WI38 (cell line): ENCODE measurements at regions not wholly inside any gene's neighbourhood (a gene's known extent, or its start where the extent isn't known, plus 50 kb on each side); places are given as distances from the start of the nearest gene placed in this dataset.

Experiments
- H3K4me3 ChIP-seq: 2 replicates; pipeline ENCODE4 v1.5.1; 2011; ENCODE audit warnings: low read depth, mild to moderate bottlenecking, control low read depth, low read length
- CTCF ChIP-seq: IDR thresholded peaks from 2 replicates; pipeline ENCODE4 v1.5.1; 2012; ENCODE audit warnings: low read depth, mild to moderate bottlenecking, control low read depth, low read length

- TF ChIP-seq CTCF = no peak
These were observed 110.6 kb upstream of the ADAMTS3 start for GRCh38 chr4:72679666-72680065.

DNA sequence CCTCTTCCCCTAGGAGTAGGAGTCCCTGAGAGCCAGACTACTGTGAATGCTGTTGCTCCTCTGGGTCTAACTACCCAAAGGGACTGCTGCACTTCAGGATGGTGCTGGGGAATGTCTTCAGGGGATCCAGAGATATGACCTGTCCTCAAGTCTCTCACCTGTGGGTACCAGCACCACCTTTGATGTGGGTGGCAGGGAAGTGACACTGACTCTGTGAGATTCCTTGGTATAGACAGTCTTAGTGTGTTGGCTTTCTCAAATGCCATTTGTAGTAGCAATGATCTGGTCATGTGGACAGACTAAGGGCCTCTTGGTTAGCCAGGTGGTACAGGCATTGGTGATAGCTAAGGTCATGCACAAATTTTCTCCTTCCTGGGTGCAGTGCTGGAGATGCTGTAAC lies 108.9 kb upstream of the ADAMTS3 start:
- no peak overlapping the region for H3K4me3 ChIP-seq
- no peak for TF ChIP-seq CTCF

More at GRCh38 chr4:72679666-72680065, 110.6 kb upstream of the ADAMTS3 start:
- no peak overlapping the region for H3K4me3 ChIP-seq

GRCh38 chr4:72677265-72677664 lies 108.2 kb upstream of the ADAMTS3 start:
- no peak overlapping the region for H3K4me3 ChIP-seq
- TF ChIP-seq CTCF = no peak

- H3K4me3 ChIP-seq = no peak overlapping the region
- TF ChIP-seq CTCF = no peak
These were observed 103.0 kb upstream of the ADAMTS3 start for GRCh38 chr4:72671980-72672379.

GRCh38 chr4:72670521-72670920 lies 101.5 kb upstream of the ADAMTS3 start:
- TF ChIP-seq CTCF = no peak
- H3K4me3 ChIP-seq = no peak overlapping the region

DNA sequence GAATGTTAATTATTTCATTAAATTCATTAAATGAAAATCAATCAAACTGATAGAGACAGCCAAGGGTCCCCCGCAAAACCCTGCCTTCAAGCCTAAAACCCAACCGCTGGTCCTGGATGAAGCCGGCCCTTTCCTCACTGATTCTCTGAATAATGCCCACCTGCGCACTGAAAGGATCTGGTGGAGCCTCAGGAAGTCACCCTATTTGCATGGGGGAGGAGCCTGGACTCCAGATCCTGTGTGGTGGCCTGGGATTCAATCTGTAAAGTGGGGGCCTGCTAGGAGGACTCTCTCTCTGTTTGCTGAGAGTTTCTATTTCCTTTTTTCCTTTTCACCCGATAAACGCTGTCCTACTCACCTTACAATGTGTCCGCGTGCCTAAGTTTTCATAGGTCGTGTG lies 97.9 kb upstream of the ADAMTS3 start:
- no peak for TF ChIP-seq CTCF
- no peak overlapping the region for H3K4me3 ChIP-seq

DNA sequence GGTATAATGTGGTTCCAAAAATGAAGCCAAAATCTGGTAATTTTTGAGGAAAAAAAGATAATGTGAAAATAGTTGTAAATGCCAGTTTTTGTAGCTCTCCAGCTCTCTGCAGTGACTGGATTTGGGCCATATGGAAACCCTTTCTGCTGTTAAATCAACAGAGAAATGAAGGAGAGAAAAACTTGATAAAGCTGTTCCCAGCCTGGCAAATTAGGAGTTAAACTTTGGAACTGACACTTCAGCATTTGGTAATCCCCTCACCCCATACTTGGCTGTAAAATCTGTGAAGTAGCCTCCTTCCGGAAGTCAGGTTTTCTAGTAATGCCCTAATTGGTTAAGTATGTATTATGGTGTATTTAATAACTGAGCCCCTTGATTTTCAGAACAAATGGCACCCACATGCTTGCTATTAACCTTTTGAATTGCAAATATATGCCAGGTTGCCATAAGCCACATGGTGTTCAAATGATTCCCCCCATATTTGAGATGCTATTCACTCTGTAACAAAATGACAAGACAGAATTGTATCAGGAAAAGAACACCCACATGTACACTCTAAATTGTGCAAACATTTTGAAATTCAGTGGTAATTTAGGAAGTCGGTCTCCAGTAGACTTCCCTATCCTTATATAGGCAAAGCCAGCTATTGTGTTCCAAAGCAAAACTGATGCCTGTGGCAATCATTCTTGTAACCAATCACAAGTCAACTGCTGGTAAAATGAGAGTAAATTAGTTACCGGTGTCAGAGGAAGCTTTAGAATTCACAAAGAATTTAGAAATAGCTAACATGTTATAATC lies 96.3 kb upstream of the ADAMTS3 start:
- H3K4me3 ChIP-seq = no peak overlapping the region
- TF ChIP-seq CTCF = no peak
